Endometrium (tissue), 2 donors: ENCODE measurements at regions not wholly inside any gene's neighbourhood (a gene's known extent, or its start where the extent isn't known, plus 50 kb on each side); places are given as distances from the start of the nearest gene placed in this dataset.

Experiments used
- FAIRE-seq: peaks from 2 replicates; lab custom pipeline; 2012; peaks lifted over from hg19 to GRCh38; lab: Jason Lieb, UNC
- donor health status: control.
- donor health status: control.

DNA sequence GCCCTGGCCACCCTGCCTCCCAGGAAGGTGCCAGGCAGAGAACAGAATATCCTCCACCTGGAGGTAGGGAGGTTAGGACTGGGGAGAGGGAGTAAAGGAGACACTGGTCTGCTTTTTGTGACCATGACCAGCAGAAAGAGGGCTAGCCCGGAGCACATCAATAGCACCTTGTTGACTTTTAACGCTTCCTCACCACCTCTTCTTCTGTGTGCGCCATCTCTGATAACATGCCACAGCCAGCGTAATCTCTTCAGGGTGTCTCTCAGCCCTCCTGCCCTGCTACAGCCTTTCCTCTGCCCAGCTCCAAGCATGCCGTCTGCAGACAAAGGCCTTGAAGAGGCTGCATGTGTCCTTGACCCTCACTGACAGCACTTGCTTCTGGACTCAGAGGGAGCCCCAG is 50.9 kb upstream of the GJA5 start:
- FAIRE-seq = no peak

DNA sequence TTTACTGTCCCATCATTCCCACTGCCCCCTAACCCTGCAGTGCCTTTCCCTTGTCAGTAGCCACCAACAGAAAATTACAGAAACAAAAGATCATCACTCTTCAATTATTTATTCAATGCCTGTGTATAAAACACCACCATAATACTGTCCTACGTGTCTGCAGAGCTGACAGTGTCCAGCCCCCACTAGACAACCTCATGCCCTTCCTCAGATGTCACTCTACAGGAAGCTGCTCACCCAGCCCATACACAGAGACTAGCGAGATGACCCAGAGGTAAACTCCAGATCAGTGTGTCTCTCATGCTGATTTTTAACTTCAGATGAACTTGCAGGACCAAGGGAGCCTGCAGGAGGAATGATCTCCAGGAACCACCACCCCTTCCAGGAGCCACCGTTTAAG is 51.3 kb upstream of the GJA5 start:
- FAIRE-seq = no peak

DNA sequence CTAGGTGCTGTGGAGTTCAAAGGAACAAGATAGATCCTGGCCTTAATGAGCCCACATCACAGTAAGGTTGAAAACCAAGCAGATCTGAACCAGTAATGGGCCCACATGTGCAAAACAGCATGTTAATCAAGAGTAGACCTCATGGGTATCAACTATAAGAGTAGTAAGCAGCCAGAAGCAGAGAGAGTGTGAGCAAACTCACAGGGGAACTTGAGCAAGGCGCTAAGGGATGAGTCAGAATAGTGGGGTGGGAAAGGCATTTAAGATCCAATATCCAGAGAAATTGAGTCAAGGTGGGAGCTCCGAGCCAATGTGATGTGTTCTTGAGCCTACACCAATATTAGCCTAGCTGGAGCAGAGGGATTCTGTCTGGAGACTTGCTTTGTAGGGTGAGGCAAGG is 52.4 kb upstream of the GJA5 start:
- no peak for FAIRE-seq

DNA sequence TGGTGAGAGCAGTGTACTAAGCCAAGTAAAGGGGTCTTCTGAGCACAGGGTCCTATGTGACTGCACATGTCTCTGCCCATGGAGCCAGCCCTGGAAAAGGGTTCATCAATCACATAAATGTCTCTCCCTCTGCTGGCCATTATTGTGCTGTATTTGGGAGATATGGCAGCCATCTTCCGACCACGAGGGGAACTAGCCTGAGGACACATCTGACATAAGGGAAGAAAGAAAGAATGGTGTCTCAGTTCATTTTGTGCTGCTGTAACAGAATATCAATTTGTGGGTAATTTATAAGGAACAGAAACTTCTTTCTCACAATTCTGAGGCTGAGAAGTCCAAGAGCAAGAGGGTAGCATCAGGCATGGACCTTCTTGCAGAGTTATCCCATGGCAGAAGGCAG is 55.1 kb upstream of the GJA5 start:
- FAIRE-seq = no peak

DNA sequence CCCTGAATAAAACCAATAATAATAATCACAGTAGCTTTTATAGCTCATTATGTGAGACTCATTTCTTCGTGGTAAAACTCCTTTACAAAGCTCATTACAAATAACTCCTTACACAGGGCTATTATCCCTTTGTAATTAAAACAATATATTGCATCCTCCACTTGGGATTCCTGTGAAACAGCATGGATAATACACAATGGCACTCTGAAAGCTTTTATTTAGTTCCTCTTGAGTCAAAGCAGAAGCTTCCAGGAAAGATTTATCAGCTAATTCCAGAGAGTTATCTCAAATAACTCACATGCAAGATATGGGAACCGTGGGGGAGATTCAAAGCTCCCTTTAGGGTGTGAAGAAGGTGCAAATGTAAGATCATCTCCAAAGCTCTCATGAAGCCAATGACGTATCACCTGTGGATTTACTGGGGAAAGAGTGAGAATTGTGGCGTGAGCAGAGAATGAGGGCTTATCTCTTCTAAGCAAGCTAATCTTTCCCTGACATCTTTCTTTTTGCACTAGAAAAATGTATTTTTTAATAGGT is 60.4 kb upstream of the GJA5 start:
- FAIRE-seq = no peak

DNA sequence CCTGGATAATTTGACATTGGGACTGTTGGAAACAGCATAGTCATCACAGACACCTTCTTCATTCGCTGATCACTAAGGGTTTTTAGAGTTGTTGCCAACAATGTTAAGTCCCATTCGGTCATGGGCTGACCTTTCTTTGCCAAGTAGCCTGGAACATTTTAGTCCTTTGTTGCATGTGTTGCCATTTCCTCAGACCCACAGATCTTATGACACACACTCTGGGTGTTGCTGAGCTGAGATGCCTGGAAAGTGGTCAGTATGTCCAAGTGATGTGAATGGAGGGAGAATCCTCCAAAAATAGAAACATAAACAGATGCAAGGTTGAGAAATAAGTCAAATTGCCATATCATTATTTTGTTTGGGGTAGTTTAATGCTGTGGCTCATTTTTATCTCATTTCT is 61.5 kb upstream of the GJA5 start:
- no peak for FAIRE-seq

DNA sequence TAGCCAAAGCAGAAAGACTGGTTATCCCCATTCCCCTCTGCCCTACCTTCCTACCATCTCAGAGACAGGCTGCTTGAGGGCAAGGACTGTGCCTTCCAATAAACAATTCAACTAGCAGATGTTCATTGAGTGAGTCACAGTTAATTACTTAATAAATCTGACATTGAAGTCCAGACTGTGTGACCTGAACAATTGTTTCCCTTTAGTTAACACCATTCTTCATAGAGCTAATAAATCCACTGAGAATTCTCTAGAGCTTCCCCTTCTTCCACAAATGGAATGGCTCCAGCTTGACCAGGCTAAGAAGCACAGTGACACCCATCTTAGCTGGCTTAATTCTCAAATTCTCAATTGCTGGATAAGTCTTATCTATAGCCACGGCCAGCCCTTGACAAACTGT is 61.9 kb upstream of the GJA5 start:
- no peak for FAIRE-seq

DNA sequence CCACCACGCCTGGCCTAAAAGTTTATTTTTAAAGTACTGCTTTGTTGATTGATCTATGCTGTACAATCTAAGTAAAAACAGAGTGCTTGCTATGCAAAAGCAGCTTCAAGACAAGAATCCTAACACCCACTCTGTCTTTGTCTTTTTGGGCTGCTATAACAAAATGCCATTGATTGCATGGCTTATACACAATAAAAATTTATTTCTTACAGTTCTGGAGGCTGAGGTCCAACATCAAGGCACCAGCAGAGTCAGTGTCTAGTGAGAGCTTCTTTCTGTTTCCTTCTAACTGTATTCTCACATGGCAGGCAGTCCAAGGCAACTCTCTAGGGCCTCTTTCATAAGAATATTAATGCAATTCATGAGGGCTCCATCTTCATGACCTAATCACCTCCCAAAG is 63.6 kb upstream of the GJA5 start:
- no peak for FAIRE-seq

DNA sequence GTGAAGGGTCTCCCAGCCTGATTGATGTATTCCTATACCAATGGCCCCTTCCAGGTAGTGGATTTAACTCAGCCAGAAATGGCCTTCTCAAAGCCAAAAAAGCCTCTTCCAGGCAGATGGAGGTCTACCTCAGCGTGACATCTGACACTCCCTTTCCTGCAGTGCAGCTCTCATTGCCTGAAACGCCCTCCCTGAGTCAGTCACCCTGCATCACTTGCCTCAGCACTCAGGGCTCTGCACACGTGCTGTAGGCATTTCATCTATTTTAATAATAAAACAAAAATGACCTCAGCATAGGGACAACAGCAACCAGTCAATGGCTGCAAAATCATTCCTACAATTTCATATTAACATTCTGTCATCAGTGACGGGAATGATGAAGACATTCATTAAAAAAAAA is 64.4 kb upstream of the GJA5 start:
- FAIRE-seq = no peak

DNA sequence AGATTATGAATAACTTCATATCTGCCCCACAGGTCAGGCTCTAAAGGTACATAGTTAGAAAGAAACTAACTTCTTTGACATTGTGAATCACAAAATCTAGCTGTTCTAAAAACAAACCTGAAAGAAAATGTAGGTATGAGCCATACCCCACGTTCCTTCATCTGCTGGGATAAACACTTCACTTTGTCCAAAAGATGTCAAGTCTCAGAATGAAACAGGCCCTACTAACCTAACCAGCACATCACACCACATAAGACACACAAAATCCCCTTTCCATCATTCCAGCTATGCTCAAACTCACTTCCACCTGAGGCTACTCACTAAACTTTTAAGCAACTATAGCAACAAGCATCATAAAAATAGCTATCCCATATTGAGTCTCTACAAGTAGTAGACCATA is 65.2 kb upstream of the GJA5 start:
- no peak for FAIRE-seq

DNA sequence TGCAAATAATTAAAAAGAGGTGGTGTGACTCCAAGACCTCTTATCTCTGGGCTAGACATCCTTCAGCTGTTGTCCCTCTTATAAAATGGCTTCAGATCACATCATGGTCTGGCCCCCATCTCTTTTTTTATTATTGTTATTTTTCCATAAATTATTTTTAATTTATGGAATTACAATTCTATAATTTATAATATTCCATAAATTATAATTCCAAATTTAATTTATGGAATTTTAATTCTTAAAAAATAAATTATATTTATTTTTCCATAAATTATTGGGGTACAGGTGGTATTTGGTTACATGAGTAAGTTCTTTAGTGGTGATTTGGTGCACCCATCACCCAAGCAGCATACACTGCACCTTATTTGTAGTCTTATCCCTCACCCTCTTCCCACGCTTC is 65.9 kb upstream of the GJA5 start:
- peak; percentile 69 for FAIRE-seq

DNA sequence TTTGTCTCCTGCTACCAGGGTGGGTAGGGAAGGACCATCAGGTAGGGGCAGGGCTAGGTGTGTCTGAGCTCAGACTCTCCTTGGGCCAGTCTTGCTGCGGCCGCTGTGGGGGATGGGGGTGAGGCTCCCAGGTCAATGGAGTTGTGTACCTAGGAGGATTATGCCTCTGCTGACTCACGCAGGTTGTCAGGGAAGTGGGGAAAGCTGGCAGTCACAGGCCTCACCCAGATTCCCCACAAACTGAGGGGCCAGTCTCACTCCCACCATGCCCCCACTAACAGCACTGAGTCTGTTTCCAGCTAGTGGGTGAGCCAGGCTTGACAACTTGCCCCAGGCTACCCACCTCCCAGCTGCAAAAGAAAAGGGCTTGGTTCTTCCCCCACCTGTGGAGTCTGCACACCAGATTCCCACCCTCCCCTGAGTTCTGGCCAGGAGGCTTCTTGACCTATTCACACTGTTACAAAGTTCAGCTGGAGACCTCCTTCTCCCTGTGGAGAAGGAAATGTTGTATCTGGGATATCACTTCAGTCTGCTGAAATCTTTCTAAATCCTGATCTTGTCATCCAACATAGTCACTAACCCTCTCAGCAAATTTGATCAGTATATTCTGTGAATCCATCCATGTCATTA is 69.2 kb upstream of the GJA8 start:
- FAIRE-seq = no peak

DNA sequence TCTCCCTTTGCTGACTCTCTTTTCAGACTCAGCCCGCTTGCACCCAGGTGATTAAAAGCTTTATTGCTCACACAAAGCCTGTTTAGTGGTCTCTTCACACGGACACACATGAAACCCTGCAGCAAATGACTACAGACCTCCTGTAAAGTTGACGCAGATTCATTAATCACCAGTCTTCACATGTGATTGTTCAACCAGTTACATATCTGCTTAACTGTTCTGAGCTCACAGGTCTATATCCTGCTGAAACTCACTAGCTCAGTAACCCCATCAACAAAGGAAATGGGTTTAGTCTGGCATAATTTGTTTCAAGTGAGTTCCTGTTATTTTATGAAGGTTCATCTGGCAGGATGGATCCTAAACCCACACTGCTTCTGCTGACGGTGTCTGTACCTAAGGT is 68.4 kb upstream of the GJA8 start:
- no peak for FAIRE-seq

DNA sequence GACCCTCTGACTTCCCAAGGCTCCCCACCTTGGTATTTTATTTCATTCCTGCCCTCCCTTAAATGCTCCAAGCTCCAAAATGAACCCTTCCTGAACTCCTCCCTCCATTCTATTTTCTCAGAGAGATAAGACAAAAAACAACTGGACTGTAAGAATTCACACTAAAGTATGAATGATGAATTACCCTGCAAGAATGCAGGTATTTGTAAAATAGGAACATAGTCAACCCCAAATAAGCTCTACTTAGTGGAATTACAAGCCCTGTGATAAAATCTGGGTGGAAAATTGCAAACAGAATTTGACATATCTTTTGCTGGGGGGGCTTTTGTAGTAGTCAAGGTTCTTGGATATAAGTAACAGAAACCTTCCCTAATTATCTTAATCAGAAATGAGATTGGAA is 67.8 kb upstream of the GJA8 start:
- no peak for FAIRE-seq

DNA sequence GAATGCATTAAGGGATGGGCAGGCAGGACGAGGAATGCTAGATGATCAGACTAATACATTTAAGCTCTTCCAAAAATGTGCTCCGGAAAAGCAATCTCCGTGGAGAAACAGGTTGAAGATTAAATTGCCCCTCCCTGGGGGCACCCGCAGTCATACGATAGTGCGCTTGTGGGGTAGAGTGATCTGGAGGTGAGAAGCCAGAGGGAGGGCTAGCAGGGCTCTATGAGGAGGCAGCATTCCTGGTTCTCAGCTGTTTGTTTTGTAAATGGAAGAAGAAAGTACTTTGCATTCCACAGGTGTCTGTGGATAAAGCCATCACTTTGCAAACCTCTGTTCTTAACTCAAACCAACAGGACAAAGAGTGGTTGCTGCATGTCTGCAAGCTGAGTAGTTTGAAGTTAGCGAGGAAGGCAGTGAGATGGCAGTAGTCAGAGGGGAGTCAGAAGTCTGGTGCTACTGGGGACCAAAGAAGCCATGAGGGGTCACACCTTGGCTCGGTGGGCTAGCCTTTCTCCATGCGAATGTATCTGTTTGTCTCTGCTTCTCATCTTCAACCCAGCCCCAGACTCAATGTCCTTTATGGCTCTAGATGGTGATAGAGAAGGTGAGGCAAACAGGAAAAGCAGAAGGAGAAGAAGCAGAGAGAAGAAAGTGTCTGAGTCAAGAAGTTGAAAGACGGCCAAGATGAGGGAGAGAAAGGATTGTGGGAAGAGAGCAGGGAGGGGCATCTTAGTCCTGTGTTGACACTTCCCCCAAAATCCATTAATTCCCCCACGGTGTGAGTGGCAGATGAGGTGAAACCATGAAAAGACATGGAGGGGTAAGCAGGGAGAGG is 65.2 kb upstream of the GJA8 start:
- no peak for FAIRE-seq

DNA sequence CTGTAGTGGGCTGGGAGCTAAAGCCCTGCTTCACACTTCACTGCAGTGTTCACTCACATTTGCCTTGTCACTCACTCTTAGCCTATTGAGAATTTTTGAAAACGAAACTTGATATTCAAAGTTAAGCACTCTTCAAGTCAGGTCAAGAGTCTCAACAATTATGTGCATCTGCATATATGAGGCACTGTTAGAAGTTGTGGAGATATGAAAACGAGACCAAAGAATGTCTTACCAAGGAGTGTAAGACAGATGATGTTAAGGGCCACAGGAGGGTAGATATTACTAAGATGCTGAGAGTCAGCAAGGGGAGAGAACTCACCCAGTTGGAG is 64.7 kb upstream of the GJA8 start:
- FAIRE-seq = no peak

DNA sequence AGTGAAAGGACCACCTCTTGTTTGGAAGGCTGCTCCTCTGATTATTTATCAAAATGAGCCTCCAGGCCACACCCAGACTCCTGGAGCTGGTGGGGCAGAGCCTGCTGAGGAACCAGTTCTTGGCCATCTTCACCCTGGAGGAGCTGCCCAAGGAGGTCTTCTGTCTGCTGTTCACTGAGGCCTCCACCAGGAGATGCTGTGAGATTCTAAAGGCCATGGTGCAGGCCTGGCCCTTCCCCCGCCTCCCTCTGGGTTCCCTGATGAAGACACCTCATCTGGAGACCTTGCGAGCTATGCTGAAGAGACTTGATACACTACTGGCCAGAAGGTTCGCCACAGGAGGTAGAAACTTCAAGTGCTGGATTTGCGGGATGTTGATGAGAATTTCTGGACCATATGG is 61.7 kb upstream of the GJA8 start:
- FAIRE-seq = no peak

DNA sequence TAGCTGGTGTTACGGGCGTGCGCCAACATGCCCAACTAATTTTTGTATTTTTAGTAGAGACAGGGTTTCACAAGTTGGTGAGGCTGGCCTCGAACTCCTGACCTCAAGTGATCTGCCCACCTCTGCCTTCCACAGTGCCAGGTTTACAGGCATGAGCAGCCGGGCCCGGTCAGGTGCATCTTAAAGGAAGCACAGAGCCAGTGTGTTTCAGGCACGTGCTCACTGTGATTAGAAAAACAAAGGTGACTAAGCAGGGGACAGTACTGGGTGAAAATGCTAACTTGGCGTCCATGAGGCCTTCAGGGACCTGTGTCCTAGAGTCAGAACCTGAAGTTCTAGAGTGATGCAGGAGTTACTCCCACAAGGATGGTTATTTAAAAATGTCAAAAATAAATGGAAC is 60.0 kb upstream of the GJA8 start:
- no peak for FAIRE-seq

DNA sequence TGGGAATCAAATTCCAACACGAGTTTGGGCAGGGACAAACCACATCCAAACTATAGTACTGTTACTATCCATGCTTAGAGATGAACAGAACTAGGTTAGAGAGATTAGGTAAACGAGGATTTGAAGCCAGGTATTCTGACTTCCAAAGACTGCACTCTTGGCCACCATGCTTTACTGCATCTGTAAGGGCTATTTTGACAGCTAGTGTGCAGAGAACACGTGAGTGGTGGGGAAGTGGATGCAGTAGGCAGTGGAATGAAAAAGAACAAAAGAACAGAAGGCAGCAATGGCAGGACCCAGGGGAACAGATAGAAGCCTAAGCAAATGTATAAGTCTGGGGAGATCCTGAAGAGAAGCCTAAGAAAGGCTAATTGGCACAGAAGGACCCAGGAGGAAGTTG is 59.1 kb upstream of the GJA8 start:
- no peak for FAIRE-seq

DNA sequence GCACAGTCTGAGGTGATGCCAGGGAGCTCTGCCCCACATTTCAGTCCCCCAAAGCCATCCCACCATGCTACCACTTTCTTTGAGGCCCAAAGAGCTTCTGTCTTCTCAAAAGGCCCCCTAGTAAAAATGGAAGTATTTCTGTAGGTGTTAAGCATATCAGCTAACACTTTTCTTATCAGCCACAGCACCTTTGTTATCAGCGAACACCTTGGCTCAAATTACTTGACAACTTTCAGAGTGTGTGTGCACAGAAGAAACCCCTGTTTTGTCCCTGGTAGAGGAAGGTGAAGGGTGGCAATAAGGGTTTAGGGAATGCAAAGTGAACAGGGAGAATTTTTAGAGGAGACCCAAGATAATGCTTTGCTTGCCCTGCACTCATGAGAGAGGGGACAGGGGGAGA is 54.8 kb upstream of the GJA8 start:
- no peak for FAIRE-seq

DNA sequence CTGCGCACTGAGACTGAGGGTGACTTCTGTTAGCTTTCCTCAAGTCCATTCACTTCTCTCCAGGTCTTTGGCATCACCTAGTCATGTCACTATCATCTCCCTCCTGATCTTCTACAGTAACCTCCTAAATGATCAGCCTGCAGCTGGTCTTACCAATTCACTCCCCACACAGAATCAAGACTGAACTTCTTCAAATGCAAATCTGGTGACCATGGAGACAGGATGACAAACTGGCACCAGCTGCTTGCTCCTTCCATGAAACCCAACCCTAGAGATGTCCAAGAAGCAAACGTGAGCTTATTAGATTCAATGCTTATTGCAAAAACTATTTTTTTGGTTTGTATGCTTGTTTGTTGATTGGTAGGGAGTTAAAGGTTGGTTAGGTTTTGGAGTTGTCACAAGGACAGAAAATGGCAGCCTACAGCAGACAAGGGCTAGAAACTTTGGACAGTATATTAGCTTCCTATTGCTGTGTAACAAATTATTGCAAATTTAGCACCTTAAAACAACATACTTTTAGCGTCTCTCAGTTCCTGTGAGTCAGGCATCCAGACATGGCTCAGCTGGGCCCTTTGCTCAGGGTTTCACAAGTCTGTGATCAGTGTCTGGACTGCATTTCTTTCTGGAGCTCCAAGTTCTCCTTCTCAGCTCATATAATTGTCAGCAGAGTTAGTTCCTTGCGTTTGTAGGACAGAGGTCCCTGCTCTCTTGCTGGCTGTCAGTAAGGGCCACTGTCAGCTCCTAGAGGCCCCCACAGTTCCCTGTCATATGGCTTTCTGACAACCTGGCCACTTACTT is 53.3 kb upstream of the GJA8 start:
- no peak for FAIRE-seq

DNA sequence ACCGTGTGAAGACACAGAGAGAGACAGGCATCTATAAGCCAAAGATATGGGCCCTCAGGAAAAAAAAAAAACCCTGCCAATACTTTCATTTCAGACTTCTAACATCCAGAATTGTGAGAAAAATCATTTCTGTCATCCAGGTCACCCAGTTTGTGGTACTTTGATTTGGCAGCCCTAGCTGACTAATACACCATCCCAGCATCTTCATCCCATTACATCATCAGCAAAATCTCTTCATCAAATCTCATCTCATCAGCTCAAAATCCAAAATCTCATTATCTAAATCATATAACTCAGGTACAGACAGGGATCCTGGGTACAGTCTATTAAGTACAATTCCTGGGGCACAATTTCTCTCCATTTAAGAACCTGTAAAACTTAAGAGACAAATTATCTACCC is 51.9 kb upstream of the GJA8 start:
- FAIRE-seq = no peak

DNA sequence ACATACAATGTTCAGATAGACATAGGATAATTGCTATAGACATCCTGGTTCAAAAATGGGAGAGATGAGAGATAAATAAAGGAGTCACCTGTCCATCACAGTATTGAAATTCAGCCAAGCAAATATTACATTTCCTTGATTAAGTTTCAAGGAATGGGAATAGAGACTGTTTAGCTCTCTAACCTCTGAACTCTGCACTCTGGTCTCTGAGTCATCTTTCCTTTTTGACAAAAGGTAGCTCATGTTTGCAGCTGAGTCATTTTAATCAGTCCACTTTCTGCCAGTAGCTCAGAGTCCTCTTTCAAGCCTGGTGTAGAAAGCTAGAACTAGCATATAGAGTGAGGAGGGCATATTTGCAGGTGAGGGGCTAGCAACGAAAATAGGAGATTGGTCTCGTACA is 51.4 kb upstream of the GJA8 start:
- no peak for FAIRE-seq
